CD4-positive, alpha-beta memory T cell (primary cell): ENCODE measurements at regions not wholly inside any gene's neighbourhood (a gene's known extent, or its start where the extent isn't known, plus 50 kb on each side); places are given as distances from the start of the nearest gene placed in this dataset.

ENCODE experiments used
- CTCF ChIA-PET: fragments of 350-600 bp; sonication (Branson Sonifier 250); formaldehyde crosslinking; loops from one replicate; lab custom pipeline; 2021; ENCODE audit warnings: inconsistent platforms; ENCODE audit not compliant: partially characterized antibody; lab: Charles Lee
- POLR2A ChIA-PET: fragments of 350-600 bp; sonication (Branson Sonifier 250); formaldehyde crosslinking; loops from one replicate; lab custom pipeline; 2021; ENCODE audit not compliant: partially characterized antibody; lab: Charles Lee
- DNase-seq, 5 donors: peaks; one replicate each; pipeline versions ENCODE4 v3.0.0 to v3.0.0-alpha.2; 2020 to 2022; ENCODE audit warnings: mixed read lengths in 1 of 5
- H3K27ac ChIP-seq: one replicate; pipeline ENCODE4 v1.7.0; 2013; ENCODE audit warnings: low read depth, low read length
- H3K27me3 ChIP-seq: 2 replicates; pipeline ENCODE4 v1.7.0; 2013; ENCODE audit warnings: mild to moderate bottlenecking, low read length, moderate library complexity; ENCODE audit not compliant: insufficient read depth
- H3K36me3 ChIP-seq: 2 replicates; pipeline ENCODE4 v1.7.0; 2013; ENCODE audit warnings: mild to moderate bottlenecking, low read length, moderate library complexity; ENCODE audit not compliant: insufficient read depth
- H3K4me1 ChIP-seq: 2 replicates; pipeline ENCODE4 v1.7.0; 2013; ENCODE audit warnings: mild to moderate bottlenecking, low read length, moderate library complexity; ENCODE audit not compliant: insufficient read depth
- H3K4me3 ChIP-seq, 2 donors: one replicate each; pipeline ENCODE4 v1.7.0; 2013; ENCODE audit warnings: low read length in 2 of 2, mild to moderate bottlenecking in 1 of 2
- H3K9me3 ChIP-seq, 2 donors: one replicate each; pipeline ENCODE4 v1.7.0; 2013; ENCODE audit warnings: low read length in 2 of 2, control low read depth in 1 of 2; ENCODE audit not compliant: control insufficient read depth in 1 of 2
- H3K27ac Mint-ChIP-seq, 7 donors: one replicate each; pipeline ENCODE4 v1.8.0; 2020 to 2021; ENCODE audit warnings: mixed read lengths in 7 of 7, mild to moderate bottlenecking in 6 of 7, inconsistent platforms in 3 of 7, moderate library complexity in 3 of 7
- H3K27me3 Mint-ChIP-seq, 2 donors: one replicate each; pipeline ENCODE4 v1.8.0; 2020 to 2021; ENCODE audit warnings: mixed read lengths in 2 of 2
- H3K36me3 Mint-ChIP-seq, 2 donors: one replicate each; pipeline ENCODE4 v1.8.0; 2020 to 2021; ENCODE audit warnings: mixed read lengths in 2 of 2, inconsistent platforms in 1 of 2, mild to moderate bottlenecking in 1 of 2
- H3K4me1 Mint-ChIP-seq, 4 donors: one replicate each; pipeline ENCODE4 v1.8.0; 2020 to 2021; ENCODE audit warnings: mixed read lengths in 4 of 4, mild to moderate bottlenecking in 1 of 4
- H3K4me3 Mint-ChIP-seq, 8 donors: one replicate each; pipeline ENCODE4 v1.8.0; 2020 to 2021; ENCODE audit warnings: mixed read lengths in 8 of 8, mild to moderate bottlenecking in 7 of 8, moderate library complexity in 6 of 8, inconsistent platforms in 3 of 8
- H3K9me3 Mint-ChIP-seq, 8 donors: one replicate each; pipeline ENCODE4 v1.8.0; 2020 to 2021; ENCODE audit warnings: mixed read lengths in 8 of 8, mild to moderate bottlenecking in 5 of 8, inconsistent platforms in 3 of 8, moderate library complexity in 1 of 8
- intact Hi-C: fragments of 100-400 bp; cut with micrococcal nuclease; formaldehyde crosslinking; loops from one replicate; pipeline ENCODE4 v1.15.1; 2023

DNA sequence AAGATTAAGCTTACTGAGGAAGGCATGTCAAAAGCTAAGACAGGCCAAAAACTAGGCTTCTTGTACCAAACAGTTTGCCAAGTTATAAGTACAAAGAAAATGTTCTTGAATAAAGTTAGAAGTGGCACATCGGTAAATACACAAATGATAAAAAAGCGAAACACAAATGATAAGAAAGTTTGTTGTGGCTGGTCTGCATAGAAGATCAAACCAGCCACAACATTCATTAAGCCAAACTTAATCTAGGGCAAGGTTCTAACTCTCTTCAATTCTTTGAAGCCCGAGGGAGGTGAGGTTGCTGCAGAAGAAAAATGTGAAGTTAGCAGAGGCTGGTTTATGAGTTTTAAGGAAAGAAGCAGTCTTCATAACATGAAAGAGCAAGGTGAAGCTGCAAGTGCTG is 1119.6 kb upstream of the FLRT2 start:
- no peaks in the 10 kb centered on the region for H3K27me3 ChIP-seq
- no peaks in the 10 kb centered on the region for H3K36me3 ChIP-seq
- H3K4me3 ChIP-seq: no peak overlapping the region
- Mint-ChIP-seq H3K27me3 (no peaks in the 10 kb centered on the region), H3K4me3 (no peak overlapping the region), H3K27ac (no peak overlapping the region), H3K9me3 (peaks cover 0 to 31% (median 13%) of the 10 kb centered on the region in 8 donors), H3K4me1 (no peaks in the 10 kb centered on the region), H3K36me3 (no peaks in the 10 kb centered on the region)
- no peak overlapping the region for H3K27ac ChIP-seq
- intact Hi-C loops: no loop called here
- POLR2A ChIA-PET: no interaction called here
- DNase-seq: no peak
- CTCF ChIA-PET: no interaction called here
- peaks cover 0 to 3% of the 10 kb centered on the region in 2 donors for H3K9me3 ChIP-seq
- no peaks in the 10 kb centered on the region for H3K4me1 ChIP-seq

DNA sequence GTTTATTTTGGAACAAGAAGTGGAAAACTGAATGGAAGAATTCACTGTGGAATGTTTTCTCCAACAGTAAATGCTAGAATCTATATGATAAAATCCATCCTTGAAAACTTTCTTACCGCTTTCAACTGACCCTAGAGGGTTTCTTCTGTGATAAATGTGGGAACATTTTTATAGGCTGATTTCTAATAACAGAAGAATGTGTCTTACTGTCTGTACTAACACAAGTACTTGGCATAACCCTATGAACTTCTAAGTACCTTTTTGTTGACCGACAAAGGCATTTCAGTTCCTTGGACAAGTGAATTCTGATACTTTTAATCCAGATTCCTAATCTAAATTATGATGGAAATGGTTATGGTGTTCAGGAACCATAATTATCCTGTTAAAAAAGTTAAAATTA is 1109.7 kb upstream of the FLRT2 start:
- Histone ChIP-seq H3K27ac (no peak overlapping the region), H3K9me3 (peaks cover 0 to 3% of the 10 kb centered on the region in 2 donors), H3K4me1 (no peaks in the 10 kb centered on the region), H3K36me3 (no peaks in the 10 kb centered on the region), H3K4me3 (no peak overlapping the region), H3K27me3 (no peaks in the 10 kb centered on the region)
- Mint-ChIP-seq H3K9me3 (peaks cover 0 to 37% (median 16%) of the 10 kb centered on the region in 8 donors), H3K4me1 (no peaks in the 10 kb centered on the region), H3K4me3 (no peak overlapping the region), H3K27me3 (no peaks in the 10 kb centered on the region), H3K36me3 (no peaks in the 10 kb centered on the region), H3K27ac (no peak overlapping the region)
- no peak for DNase-seq
- intact Hi-C loops: no loop called here
- ChIA-PET CTCF (no interaction called here), POLR2A (no interaction called here)

DNA sequence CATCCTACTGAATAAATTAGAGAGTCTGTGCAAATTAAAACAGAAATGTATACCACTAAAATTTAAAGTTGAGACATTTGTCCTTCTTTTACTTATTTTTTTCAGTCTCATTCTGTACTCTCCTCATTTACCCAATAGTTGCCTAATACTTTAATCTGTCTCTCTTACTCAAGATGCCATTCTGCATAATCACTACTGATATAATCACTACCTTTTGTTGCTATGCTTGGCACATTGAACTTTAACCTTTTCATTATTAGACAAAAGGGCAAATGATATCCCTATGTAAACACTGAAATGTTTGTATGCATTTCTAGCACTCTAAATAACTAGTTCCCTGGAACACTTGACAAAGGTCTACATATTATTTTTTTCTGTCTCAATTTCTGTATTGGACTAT is 1108.3 kb upstream of the FLRT2 start:
- no peaks in the 10 kb centered on the region for H3K4me1 Mint-ChIP-seq
- no peak overlapping the region for H3K27ac Mint-ChIP-seq
- Histone ChIP-seq H3K36me3 (no peaks in the 10 kb centered on the region), H3K4me1 (no peaks in the 10 kb centered on the region), H3K27ac (no peak overlapping the region), H3K9me3 (peaks cover 0 to 3% of the 10 kb centered on the region in 2 donors), H3K27me3 (no peaks in the 10 kb centered on the region), H3K4me3 (no peak overlapping the region)
- CTCF ChIA-PET: no interaction called here
- no peak for DNase-seq
- POLR2A ChIA-PET: no interaction called here
- H3K4me3 Mint-ChIP-seq: no peak overlapping the region
- intact Hi-C loops: no loop called here
- peaks cover 0 to 32% (median 13%) of the 10 kb centered on the region in 8 donors for H3K9me3 Mint-ChIP-seq
- H3K27me3 Mint-ChIP-seq: no peaks in the 10 kb centered on the region
- no peaks in the 10 kb centered on the region for H3K36me3 Mint-ChIP-seq

DNA sequence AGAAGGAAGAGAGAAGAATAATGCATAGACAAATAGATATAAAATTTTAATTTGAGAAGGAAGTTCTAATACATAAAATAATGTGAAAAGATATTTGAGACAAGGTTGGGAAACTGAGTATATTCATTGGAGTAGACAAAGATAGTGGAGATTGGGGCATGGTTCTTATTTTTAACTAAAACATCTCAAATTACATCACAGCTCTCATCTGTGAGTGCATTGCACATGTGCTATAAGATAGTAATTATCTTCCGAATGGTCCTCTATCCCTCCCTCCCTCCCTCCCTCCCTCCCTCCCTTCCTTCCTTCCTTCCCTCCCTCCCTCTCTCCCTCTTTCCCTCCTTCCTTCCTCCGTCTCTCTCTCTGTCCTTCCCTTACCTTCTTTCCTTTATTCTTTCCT is 1104.0 kb upstream of the FLRT2 start:
- CTCF ChIA-PET: no interaction called here
- no peaks in the 10 kb centered on the region for H3K4me1 Mint-ChIP-seq
- H3K4me3 Mint-ChIP-seq: no peak overlapping the region
- Histone ChIP-seq H3K36me3 (no peaks in the 10 kb centered on the region), H3K9me3 (no peaks in the 10 kb centered on the region), H3K4me1 (no peaks in the 10 kb centered on the region), H3K27ac (no peak overlapping the region), H3K4me3 (no peak overlapping the region), H3K27me3 (no peaks in the 10 kb centered on the region)
- intact Hi-C loops: no loop called here
- POLR2A ChIA-PET: no interaction called here
- DNase-seq: no peak
- H3K27ac Mint-ChIP-seq: no peak overlapping the region
- H3K36me3 Mint-ChIP-seq: no peaks in the 10 kb centered on the region
- H3K27me3 Mint-ChIP-seq: no peaks in the 10 kb centered on the region
- H3K9me3 Mint-ChIP-seq: peaks cover 0 to 5% (median 2%) of the 10 kb centered on the region in 8 donors

DNA sequence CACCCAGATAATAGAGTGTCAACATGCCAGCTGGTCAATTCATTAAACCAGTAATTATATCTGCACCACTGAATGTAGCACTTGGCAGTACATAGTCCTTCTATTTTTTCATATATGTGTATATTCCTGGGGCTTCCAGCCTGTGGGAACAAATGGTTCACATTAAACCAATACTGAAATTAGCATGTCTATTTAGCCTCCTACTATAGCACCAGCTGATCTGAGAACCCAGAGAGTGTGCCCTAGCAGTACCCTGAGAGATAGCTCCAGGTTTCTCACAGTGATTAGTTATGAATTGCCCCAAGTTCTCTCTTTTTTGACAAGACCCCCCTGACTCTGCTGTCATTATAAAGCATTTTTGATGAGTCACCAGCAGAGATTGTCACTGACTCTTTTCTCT is 1097.3 kb upstream of the FLRT2 start:
- intact Hi-C loops: no loop called here
- POLR2A ChIA-PET: no interaction called here

DNA sequence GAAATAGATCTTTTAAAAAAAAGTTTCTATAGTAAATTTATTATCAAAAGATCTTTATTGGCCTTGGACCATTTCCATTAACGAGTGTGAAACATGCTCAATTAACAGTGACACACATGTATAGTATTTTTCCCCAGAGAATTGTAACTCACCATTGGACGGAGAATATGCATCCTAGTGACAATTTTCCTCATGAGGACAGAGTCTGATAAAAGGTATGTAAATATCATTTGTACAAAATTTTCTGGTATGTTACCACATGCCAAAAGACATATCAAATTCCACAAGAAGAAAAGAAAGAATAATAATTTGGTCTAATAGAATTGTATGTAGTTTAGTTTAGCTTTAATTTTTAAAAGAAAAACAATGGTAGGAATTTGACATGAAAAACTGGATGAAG is 1096.0 kb upstream of the FLRT2 start:
- Mint-ChIP-seq H3K4me1 (peaks cover 0 to 1% (median 0%) of the 10 kb centered on the region in 4 donors), H3K27ac (no peak overlapping the region), H3K4me3 (no peak overlapping the region), H3K36me3 (no peaks in the 10 kb centered on the region), H3K27me3 (no peaks in the 10 kb centered on the region), H3K9me3 (peaks cover 0 to 15% (median 9%) of the 10 kb centered on the region in 8 donors)
- DNase-seq: no peak
- no peaks in the 10 kb centered on the region for H3K27me3 ChIP-seq
- ChIA-PET CTCF (no interaction called here), POLR2A (no interaction called here)
- H3K9me3 ChIP-seq: no peaks in the 10 kb centered on the region
- no peaks in the 10 kb centered on the region for H3K4me1 ChIP-seq
- intact Hi-C loops: no loop called here
- H3K27ac ChIP-seq: no peak overlapping the region
- no peak overlapping the region for H3K4me3 ChIP-seq
- H3K36me3 ChIP-seq: no peaks in the 10 kb centered on the region

More for the DNA sequence above, 1097.3 kb upstream of the FLRT2 start:
- Histone ChIP-seq H3K9me3 (no peaks in the 10 kb centered on the region), H3K4me3 (no peak overlapping the region), H3K27me3 (no peaks in the 10 kb centered on the region), H3K4me1 (no peaks in the 10 kb centered on the region), H3K36me3 (no peaks in the 10 kb centered on the region), H3K27ac (no peak overlapping the region)
- Mint-ChIP-seq H3K4me1 (peaks cover 0 to 1% (median 0%) of the 10 kb centered on the region in 4 donors), H3K36me3 (no peaks in the 10 kb centered on the region), H3K9me3 (peaks cover 0 to 13% (median 9%) of the 10 kb centered on the region in 8 donors), H3K4me3 (no peak overlapping the region), H3K27ac (no peak overlapping the region), H3K27me3 (no peaks in the 10 kb centered on the region)
- CTCF ChIA-PET: no interaction called here
- no peak for DNase-seq

DNA sequence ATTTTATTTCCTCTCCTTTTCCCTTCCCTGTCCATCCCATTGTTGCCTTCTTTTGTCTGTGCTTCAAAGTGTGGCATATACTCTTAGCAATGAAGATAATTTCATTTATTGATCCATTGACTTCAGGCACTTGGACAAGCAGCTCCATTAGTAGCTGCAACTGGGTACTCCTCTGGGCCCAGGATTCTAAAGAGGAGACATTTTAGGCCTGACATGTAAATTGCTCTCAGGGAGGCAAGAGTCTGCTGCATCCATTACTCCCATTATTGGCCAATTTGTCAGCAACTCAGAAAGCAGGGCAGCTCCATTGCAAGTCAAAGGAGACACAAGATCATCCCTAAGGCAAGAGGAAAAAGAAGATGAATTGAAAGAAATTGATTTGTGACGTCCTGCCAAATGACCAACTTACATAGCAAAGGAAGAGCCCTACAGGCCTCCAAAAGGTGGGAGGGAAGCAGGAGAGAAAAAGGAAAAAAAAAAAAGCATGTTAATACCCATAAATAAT is 1094.1 kb upstream of the FLRT2 start:
- H3K4me3 ChIP-seq: no peak overlapping the region
- H3K36me3 ChIP-seq: no peaks in the 10 kb centered on the region
- DNase-seq: no peak
- Mint-ChIP-seq H3K27ac (no peak overlapping the region), H3K9me3 (peaks cover 0 to 16% (median 10%) of the 10 kb centered on the region in 8 donors), H3K4me3 (no peak overlapping the region), H3K36me3 (no peaks in the 10 kb centered on the region), H3K27me3 (no peaks in the 10 kb centered on the region), H3K4me1 (peaks cover 0 to 1% (median 0%) of the 10 kb centered on the region in 4 donors)
- POLR2A ChIA-PET: no interaction called here
- intact Hi-C loops: no loop called here
- no peaks in the 10 kb centered on the region for H3K9me3 ChIP-seq
- CTCF ChIA-PET: no interaction called here
- no peaks in the 10 kb centered on the region for H3K27me3 ChIP-seq
- no peaks in the 10 kb centered on the region for H3K4me1 ChIP-seq
- no peak overlapping the region for H3K27ac ChIP-seq

DNA sequence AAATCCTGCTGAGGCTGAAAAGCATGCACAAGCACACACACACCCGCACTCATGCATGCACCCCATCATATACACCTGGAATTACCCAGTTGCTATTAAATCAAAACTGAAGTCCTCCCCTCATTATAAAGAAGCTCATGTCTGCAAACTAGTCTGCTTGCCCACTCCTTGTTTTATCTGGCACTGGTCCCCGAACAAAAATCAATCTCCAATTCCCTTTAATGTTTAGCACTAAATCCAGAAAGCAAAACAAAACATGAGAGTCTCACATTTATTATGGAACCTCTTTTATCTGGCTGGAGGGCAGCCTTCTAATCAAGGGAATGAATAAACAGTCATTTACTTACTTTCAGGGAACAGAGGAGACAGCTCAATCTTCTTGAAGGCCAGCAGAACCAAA is 1093.4 kb upstream of the FLRT2 start:
- no peaks in the 10 kb centered on the region for H3K4me1 ChIP-seq
- no peak overlapping the region for H3K4me3 Mint-ChIP-seq
- POLR2A ChIA-PET: no interaction called here
- no peaks in the 10 kb centered on the region for H3K9me3 ChIP-seq
- intact Hi-C loops: no loop called here
- H3K36me3 ChIP-seq: no peaks in the 10 kb centered on the region
- CTCF ChIA-PET: interaction anchor here (0.6 kb wide), 1 partner anchor 1984 kb away, joined by 3 read pairs; no protein-coding TSS in a partner anchor
- H3K27me3 ChIP-seq: no peaks in the 10 kb centered on the region
- no peaks in the 10 kb centered on the region for H3K27me3 Mint-ChIP-seq
- no peak overlapping the region for H3K27ac ChIP-seq
- no peaks in the 10 kb centered on the region for H3K36me3 Mint-ChIP-seq
- no peak for DNase-seq
- H3K4me3 ChIP-seq: no peak overlapping the region
- H3K4me1 Mint-ChIP-seq: peaks cover 0 to 1% (median 0%) of the 10 kb centered on the region in 4 donors
- H3K27ac Mint-ChIP-seq: no peak overlapping the region
- peaks cover 0 to 14% (median 10%) of the 10 kb centered on the region in 8 donors for H3K9me3 Mint-ChIP-seq
